Psoas muscle (tissue), 7 donors: ENCODE measurements at regions not wholly inside any gene's neighbourhood (a gene's known extent, or its start where the extent isn't known, plus 50 kb on each side); places are given as distances from the start of the nearest gene placed in this dataset.

Experiments
- ATAC-seq, 4 donors: fragments of 200-7000 bp; cut with Tn5 transposase; one replicate each; pipeline ENCODE4 v1.9.1; 2020; ENCODE audit warnings: moderate library complexity in 3 of 4, mild to moderate bottlenecking in 2 of 4
- DNase-seq, 2 donors: peaks; one replicate each; pipeline ENCODE4 v3.0.0-alpha.2; 2020
- H3K27ac ChIP-seq: fragments of 200-600 bp; one replicate; pipeline ENCODE4 v1.8.0; 2022
- H3K27me3 ChIP-seq, 3 donors: fragments of 200-600 bp in 1 of 3; one replicate each; pipeline versions ENCODE4 v1.6.1 to v1.8.0; 2013 to 2022; ENCODE audit warnings: low read length in 2 of 3, mild to moderate bottlenecking in 2 of 3, moderate library complexity in 1 of 3; ENCODE audit not compliant: insufficient read depth in 3 of 3
- H3K36me3 ChIP-seq, 2 donors: fragments of 200-600 bp in 1 of 2; one replicate each; pipeline versions ENCODE4 v1.6.1 to v1.8.0; 2013 to 2022; ENCODE audit warnings: low read depth in 1 of 2, mild to moderate bottlenecking in 1 of 2, moderate library complexity in 1 of 2; ENCODE audit not compliant: insufficient read depth in 1 of 2
- H3K4me1 ChIP-seq: fragments of 200-600 bp; one replicate; pipeline ENCODE4 v1.8.0; 2022
- H3K4me3 ChIP-seq: fragments of 200-600 bp; one replicate; pipeline ENCODE4 v1.8.0; 2022; ENCODE audit warnings: mild to moderate bottlenecking
- H3K9me3 ChIP-seq: fragments of 200-600 bp; one replicate; pipeline ENCODE4 v1.8.0; 2022
- CTCF ChIP-seq: fragments of 200-600 bp; IDR thresholded peaks from one replicate; pipeline ENCODE4 v1.8.0; 2022; ENCODE audit warnings: antibody characterized with exemption
- WGBS, 3 donors: extraction: QIAGEN DNeasy Blood & Tissue Kit; methylation state at CpG; one replicate each; pipeline versions ENCODE4 v1.1.6 to v1.1.7; 2013; 5-methylcytosine and 5-hydroxymethylcytosine counted together
- intact Hi-C, 2 donors: fragments of 100-400 bp; cut with DNase I; formaldehyde crosslinking; loops; one replicate each; pipeline versions ENCODE4 v1.11.0 to v1.14.2; 2022
- donor health status: healthy with polysubstance abuse.
- donor health status: DM: no; HTN: no; CAD: no; lungs with moderate emphysema.
- donor health status: Bipolar disorder and iron deficiency.
- donor health status: healthy.
- donor health status: DM: yes; HTN: yes; CAD: no.
- donor health status: DM: no; HTN: no; CAD: no.
- donor health status: DM: yes; HTN: yes; CAD: no.

- intact Hi-C loops: no loop called here
Measured at GRCh38 chr4:111961809-111962208, 183.4 kb upstream of the FAM241A start.

GRCh38 chr4:111963158-111963700 lies 182.0 kb upstream of the FAM241A start:
- 30 to 36% (median 31%) methylated on average over 5 of the region's 5 CpGs for WGBS, 3 donors
- H3K27me3 ChIP-seq: no peaks in the 10 kb centered on the region

More at GRCh38 chr4:111961809-111962208, 183.4 kb upstream of the FAM241A start:
- H3K4me1 ChIP-seq: no peaks in the 10 kb centered on the region
- TF ChIP-seq CTCF: no peak
- DNase-seq (no peak), ATAC-seq (no peak)
- H3K9me3 ChIP-seq: no peaks in the 10 kb centered on the region
- no peaks in the 10 kb centered on the region for H3K36me3 ChIP-seq
- H3K27ac ChIP-seq: no peak overlapping the region
- H3K27me3 ChIP-seq: no peaks in the 10 kb centered on the region
- H3K4me3 ChIP-seq: no peak overlapping the region
- 76 to 85% (median 76%) methylated on average over 1 of the region's 1 CpG for WGBS, 3 donors

GRCh38 chr4:111977419-111977965 lies 167.8 kb upstream of the FAM241A start:
- Histone ChIP-seq H3K27ac (no peak overlapping the region), H3K27me3 (peaks cover 0 to 5% (median 0%) of the 10 kb centered on the region in 3 donors), H3K36me3 (no peaks in the 10 kb centered on the region), H3K4me1 (no peaks in the 10 kb centered on the region), H3K9me3 (no peaks in the 10 kb centered on the region), H3K4me3 (no peak overlapping the region)
- DNase-seq (no peak), ATAC-seq (no peak)
- 80 to 89% (median 85%) methylated on average over 7 of the region's 7 CpGs for WGBS, 3 donors
- TF ChIP-seq CTCF: no peak
- intact Hi-C loops: no loop called here

More at GRCh38 chr4:111963158-111963700, 182.0 kb upstream of the FAM241A start:
- no peak for TF ChIP-seq CTCF
- intact Hi-C loops: no loop called here
- DNase-seq (no peak), ATAC-seq (no peak)
- Histone ChIP-seq H3K9me3 (no peaks in the 10 kb centered on the region), H3K27ac (no peak overlapping the region), H3K4me3 (no peak overlapping the region), H3K4me1 (no peaks in the 10 kb centered on the region), H3K36me3 (no peaks in the 10 kb centered on the region)

- Histone ChIP-seq H3K36me3 (no peaks in the 10 kb centered on the region), H3K27ac (no peak overlapping the region), H3K4me1 (no peaks in the 10 kb centered on the region), H3K9me3 (no peaks in the 10 kb centered on the region), H3K27me3 (peaks cover 0 to 5% (median 0%) of the 10 kb centered on the region in 3 donors), H3K4me3 (no peak overlapping the region)
- no peak for TF ChIP-seq CTCF
- ATAC-seq (no peak), DNase-seq (no peak)
- intact Hi-C loops: no loop called here
Measured at GRCh38 chr4:111979921-111980320, 165.3 kb upstream of the FAM241A start.

GRCh38 chr4:111982089-111982488 lies 163.2 kb upstream of the FAM241A start:
- ATAC-seq: no peak
- Histone ChIP-seq H3K27me3 (peaks cover 0 to 5% (median 0%) of the 10 kb centered on the region in 3 donors), H3K36me3 (no peaks in the 10 kb centered on the region), H3K9me3 (no peaks in the 10 kb centered on the region), H3K4me1 (no peaks in the 10 kb centered on the region), H3K27ac (no peak overlapping the region), H3K4me3 (no peak overlapping the region)
- no peak for DNase-seq
- 86 to 96% (median 87%) methylated on average over 1 of the region's 1 CpG for WGBS, 3 donors
- TF ChIP-seq CTCF: no peak
- intact Hi-C loops: no loop called here
